Liver (tissue), 7 donors: ENCODE measurements at regions not wholly inside any gene's neighbourhood (a gene's known extent, or its start where the extent isn't known, plus 50 kb on each side); places are given as distances from the start of the nearest gene placed in this dataset.

Source experiments
- DNase-seq: peaks from one replicate; pipeline ENCODE4 v3.0.0-alpha.2; 2017; ENCODE audit warnings: low spot score
- H3K27ac ChIP-seq, 2 donors: one replicate each; pipeline ENCODE4 v1.7.0; 2013; ENCODE audit warnings: inconsistent platforms in 2 of 2, low read length in 2 of 2, control low read depth in 1 of 2, low read depth in 1 of 2, mild to moderate bottlenecking in 1 of 2
- H3K27me3 ChIP-seq, 4 donors: one replicate each; pipeline versions ENCODE4 v1.6.1 to v1.7.0; 2013; ENCODE audit warnings: low read length in 3 of 4, inconsistent platforms in 1 of 4, mild to moderate bottlenecking in 1 of 4, moderate library complexity in 1 of 4; ENCODE audit not compliant: control insufficient read depth in 4 of 4, insufficient read depth in 4 of 4
- H3K36me3 ChIP-seq, 4 donors: one replicate each; pipeline versions ENCODE4 v1.6.1 to v1.7.0; 2013; ENCODE audit warnings: low read length in 3 of 4, mild to moderate bottlenecking in 3 of 4, low read depth in 1 of 4, moderate library complexity in 1 of 4; ENCODE audit not compliant: control insufficient read depth in 4 of 4, insufficient read depth in 3 of 4
- H3K4me1 ChIP-seq, 4 donors: one replicate each; pipeline versions ENCODE4 v1.6.1 to v1.7.0; 2013; ENCODE audit warnings: low read length in 3 of 4, mild to moderate bottlenecking in 3 of 4, moderate library complexity in 1 of 4; ENCODE audit not compliant: control insufficient read depth in 4 of 4, insufficient read depth in 4 of 4
- H3K4me3 ChIP-seq, 3 donors: one replicate each; pipeline versions ENCODE4 v1.6.1 to v1.7.0; 2013; ENCODE audit warnings: low read length in 3 of 3, control low read depth in 1 of 3, low read depth in 1 of 3, mild to moderate bottlenecking in 1 of 3
- H3K9ac ChIP-seq, 2 donors: one replicate each; pipeline ENCODE4 v1.7.0; 2013; ENCODE audit warnings: low read length in 2 of 2, mild to moderate bottlenecking in 2 of 2, moderate library complexity in 2 of 2, control low read depth in 1 of 2, low read depth in 1 of 2
- H3K9me3 ChIP-seq, 4 donors: one replicate each; pipeline versions ENCODE4 v1.6.1 to v1.7.0; 2013; ENCODE audit warnings: low read length in 3 of 4; ENCODE audit not compliant: control insufficient read depth in 4 of 4
- EGR1 ChIP-seq, 2 donors: IDR thresholded peaks; 2 replicates each; pipeline ENCODE4 v1.6.1; 2016 to 2018; ENCODE audit warnings: antibody characterized with exemption in 2 of 2, low read depth in 2 of 2
- FOXA2 ChIP-seq: IDR thresholded peaks from 2 replicates; pipeline ENCODE4 v1.6.1; 2016; ENCODE audit warnings: antibody characterized with exemption
- GABPA ChIP-seq, 2 donors: IDR thresholded peaks in 1 of 2; conservative IDR thresholded peaks in 1 of 2; 2 replicates each; pipeline ENCODE4 v1.6.1; 2016; ENCODE audit warnings: antibody characterized with exemption in 2 of 2, mild to moderate bottlenecking in 1 of 2, moderate library complexity in 1 of 2
- HNF4A ChIP-seq, 2 donors: conservative IDR thresholded peaks; 2 replicates each; pipeline ENCODE4 v1.6.1; 2016; ENCODE audit warnings: antibody characterized with exemption in 2 of 2, mild to moderate bottlenecking in 2 of 2
- JUND ChIP-seq, 2 donors: IDR thresholded peaks; 2 replicates each; pipeline ENCODE4 v1.6.1; 2016; ENCODE audit warnings: antibody characterized with exemption in 2 of 2
- RAD21 ChIP-seq, 2 donors: IDR thresholded peaks; 2 replicates each; pipeline ENCODE4 v1.6.1; 2016; ENCODE audit warnings: antibody characterized with exemption in 2 of 2, mild to moderate bottlenecking in 2 of 2
- RXRA ChIP-seq, 2 donors: IDR thresholded peaks; 2 replicates each; pipeline ENCODE4 v1.6.1; 2017 to 2018; ENCODE audit warnings: antibody characterized with exemption in 2 of 2, mild to moderate bottlenecking in 1 of 2
- SP1 ChIP-seq: IDR thresholded peaks from 2 replicates; pipeline ENCODE4 v1.6.1; 2018; ENCODE audit warnings: antibody characterized with exemption, mild to moderate bottlenecking
- TAF1 ChIP-seq: conservative IDR thresholded peaks from 2 replicates; pipeline ENCODE4 v1.6.1; 2016; ENCODE audit warnings: antibody characterized with exemption, mild to moderate bottlenecking
- YY1 ChIP-seq: IDR thresholded peaks from 2 replicates; pipeline ENCODE4 v1.6.1; 2016; ENCODE audit warnings: antibody characterized with exemption, mild to moderate bottlenecking
- ZBTB33 ChIP-seq: IDR thresholded peaks from 2 replicates; pipeline ENCODE4 v1.6.1; 2016; ENCODE audit warnings: antibody characterized with exemption
- WGBS: extraction: QIAGEN DNeasy Blood & Tissue Kit; methylation state at CpG from one replicate; pipeline ENCODE4 v1.1.7; 2013; 5-methylcytosine and 5-hydroxymethylcytosine counted together
- TF ChIP-seq, protein P1 (sequence below): IDR thresholded peaks from 2 replicates; pipeline ENCODE4 v1.6.1; 2016; ENCODE audit warnings: antibody characterized with exemption
- TF ChIP-seq, protein P2 (sequence below): IDR thresholded peaks from 2 replicates; pipeline ENCODE4 v1.6.1; 2016; ENCODE audit warnings: antibody characterized with exemption, mild to moderate bottlenecking
- donor health status: healthy.
- donor health status: healthy.
- donor health status: healthy.
- donor health status: healthy.

DNA sequence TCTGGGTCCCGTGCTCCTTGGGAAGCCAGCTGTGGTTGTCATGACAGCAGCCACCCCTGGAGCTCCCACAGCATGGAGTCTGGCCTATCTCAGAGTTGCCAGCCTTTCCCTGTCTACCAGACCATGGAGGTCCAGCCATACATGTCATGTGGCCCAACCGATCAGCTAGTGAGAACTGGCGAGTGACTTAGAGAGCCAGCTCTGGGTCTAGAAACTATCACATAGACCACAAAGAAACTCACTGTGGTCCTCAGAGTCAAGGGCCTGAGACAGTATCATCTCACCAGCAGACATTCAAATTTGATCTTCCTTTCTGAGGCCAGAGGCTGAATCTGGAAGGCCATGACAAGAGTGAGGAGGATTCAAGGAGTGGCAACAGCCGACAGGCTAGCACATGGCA is 223.3 kb upstream of the GPR26 start (continued):
- TF ChIP-seq ZBTB33 (no peak), FOXA2 (no peak), EGR1 (IDR thresholded peaks at IDR 0.05; ENCODE audit: low read depth in 2 of 2) (no peak)
- TF ChIP-seq, protein P1, sequence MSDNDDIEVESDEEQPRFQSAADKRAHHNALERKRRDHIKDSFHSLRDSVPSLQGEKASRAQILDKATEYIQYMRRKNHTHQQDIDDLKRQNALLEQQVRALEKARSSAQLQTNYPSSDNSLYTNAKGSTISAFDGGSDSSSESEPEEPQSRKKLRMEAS, result no peak

DNA sequence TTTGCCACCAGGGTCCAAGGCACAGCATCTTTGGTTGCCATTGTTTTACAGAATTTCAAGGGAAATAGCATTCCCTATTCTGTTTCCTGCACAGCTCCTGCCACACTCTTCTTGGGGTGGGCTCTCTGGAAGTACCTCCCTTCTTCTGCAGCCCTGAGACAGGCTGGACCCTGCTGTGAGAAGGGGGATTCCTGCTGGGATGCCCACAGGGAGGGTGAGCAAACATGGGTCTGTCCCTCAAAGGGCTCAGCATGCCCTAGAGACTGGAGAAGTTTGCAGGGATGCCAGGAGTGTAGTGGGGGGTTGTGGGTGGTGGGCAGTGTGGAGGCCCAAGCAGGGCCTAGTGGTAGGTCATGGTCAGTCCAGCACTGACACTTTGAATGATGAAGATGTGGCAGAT is 222.2 kb upstream of the GPR26 start:
- Histone ChIP-seq H3K27me3 (no peaks in the 10 kb centered on the region), H3K9me3 (no peaks in the 10 kb centered on the region), H3K4me1 (no peaks in the 10 kb centered on the region), H3K27ac (no peak overlapping the region), H3K36me3 (no peaks in the 10 kb centered on the region), H3K4me3 (no peak overlapping the region), H3K9ac (no peak overlapping the region)
- TF ChIP-seq SP1, result no peak
- no peak for TF ChIP-seq FOXA2
- TF ChIP-seq RXRA (IDR thresholded peaks at IDR 0.05), result no peak
- TF ChIP-seq EGR1 (IDR thresholded peaks at IDR 0.05; ENCODE audit: low read depth in 2 of 2), result no peak
- TF ChIP-seq TAF1, result no peak
- DNase-seq, result no peak

- Histone ChIP-seq H3K4me3 (no peak overlapping the region), H3K9ac (no peak overlapping the region), H3K27me3 (no peaks in the 10 kb centered on the region), H3K36me3 (no peaks in the 10 kb centered on the region), H3K9me3 (no peaks in the 10 kb centered on the region), H3K27ac (no peak overlapping the region), H3K4me1 (no peaks in the 10 kb centered on the region)
- TF ChIP-seq EGR1 (IDR thresholded peaks at IDR 0.05; ENCODE audit: low read depth in 2 of 2), result no peak
- no peak for TF ChIP-seq RAD21 (IDR thresholded peaks at IDR 0.05)
- TF ChIP-seq HNF4A (conservative IDR thresholded peaks at IDR 0.05), result no peak
- TF ChIP-seq TAF1, result no peak
- no peak for TF ChIP-seq ZBTB33
- no peak for TF ChIP-seq YY1
- no peak for TF ChIP-seq RXRA (IDR thresholded peaks at IDR 0.05)
- TF ChIP-seq GABPA (IDR thresholded peaks at IDR 0.05 in 1 of 2, conservative IDR thresholded peaks at IDR 0.05 in 1 of 2), result no peak
- TF ChIP-seq, protein P2, sequence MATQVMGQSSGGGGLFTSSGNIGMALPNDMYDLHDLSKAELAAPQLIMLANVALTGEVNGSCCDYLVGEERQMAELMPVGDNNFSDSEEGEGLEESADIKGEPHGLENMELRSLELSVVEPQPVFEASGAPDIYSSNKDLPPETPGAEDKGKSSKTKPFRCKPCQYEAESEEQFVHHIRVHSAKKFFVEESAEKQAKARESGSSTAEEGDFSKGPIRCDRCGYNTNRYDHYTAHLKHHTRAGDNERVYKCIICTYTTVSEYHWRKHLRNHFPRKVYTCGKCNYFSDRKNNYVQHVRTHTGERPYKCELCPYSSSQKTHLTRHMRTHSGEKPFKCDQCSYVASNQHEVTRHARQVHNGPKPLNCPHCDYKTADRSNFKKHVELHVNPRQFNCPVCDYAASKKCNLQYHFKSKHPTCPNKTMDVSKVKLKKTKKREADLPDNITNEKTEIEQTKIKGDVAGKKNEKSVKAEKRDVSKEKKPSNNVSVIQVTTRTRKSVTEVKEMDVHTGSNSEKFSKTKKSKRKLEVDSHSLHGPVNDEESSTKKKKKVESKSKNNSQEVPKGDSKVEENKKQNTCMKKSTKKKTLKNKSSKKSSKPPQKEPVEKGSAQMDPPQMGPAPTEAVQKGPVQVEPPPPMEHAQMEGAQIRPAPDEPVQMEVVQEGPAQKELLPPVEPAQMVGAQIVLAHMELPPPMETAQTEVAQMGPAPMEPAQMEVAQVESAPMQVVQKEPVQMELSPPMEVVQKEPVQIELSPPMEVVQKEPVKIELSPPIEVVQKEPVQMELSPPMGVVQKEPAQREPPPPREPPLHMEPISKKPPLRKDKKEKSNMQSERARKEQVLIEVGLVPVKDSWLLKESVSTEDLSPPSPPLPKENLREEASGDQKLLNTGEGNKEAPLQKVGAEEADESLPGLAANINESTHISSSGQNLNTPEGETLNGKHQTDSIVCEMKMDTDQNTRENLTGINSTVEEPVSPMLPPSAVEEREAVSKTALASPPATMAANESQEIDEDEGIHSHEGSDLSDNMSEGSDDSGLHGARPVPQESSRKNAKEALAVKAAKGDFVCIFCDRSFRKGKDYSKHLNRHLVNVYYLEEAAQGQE, result no peak
- no peak for TF ChIP-seq JUND (IDR thresholded peaks at IDR 0.05)
- 82% methylated on average over 8 of the region's 8 CpGs for WGBS
- DNase-seq, result no peak
Measured at GRCh38 chr10:123445261-123445775, 220.8 kb upstream of the GPR26 start.
